A549 (cell line): ENCODE measurements at regions not wholly inside any gene's neighbourhood (a gene's known extent, or its start where the extent isn't known, plus 50 kb on each side); places are given as distances from the start of the nearest gene placed in this dataset.
A peak's percentile ranks its signal among the peaks of the same experiment; 100 is the strongest.

Source experiments
- ATAC-seq, 2 experiments: fragments of 200-7000 bp in 1 of 2; fragments of >200 bp in 1 of 2; cut with Nextera tagmentation in 1 of 2; cut with Tn5 transposase in 1 of 2; 3 replicates each; pipeline versions ENCODE4 v1.8.0 to v1.9.1; 2018 to 2020; ENCODE audit warnings: mild to moderate bottlenecking in 1 of 2, moderate library complexity in 1 of 2
- CTCF ChIA-PET: fragments of 300-600 bp; sonication (Branson Sonifier 250); formaldehyde crosslinking; extraction: SDS; loops from one replicate; lab custom pipeline; 2021; ENCODE audit warnings: antibody characterized with exemption, inconsistent platforms; lab: Yijun Ruan, JAX
- POLR2A ChIA-PET: fragments of 350-600 bp; formaldehyde crosslinking; extraction: SDS; loops from one replicate; lab custom pipeline; 2021; ENCODE audit warnings: antibody characterized with exemption, inconsistent platforms; lab: Yijun Ruan, JAX
- DNase-seq, 2 experiments: peaks; one replicate each; pipeline versions ENCODE4 v3.0.0 to v3.0.0-alpha.2; 2011 to 2016; ENCODE audit warnings: low read depth in 1 of 2, low spot score in 1 of 2
- FAIRE-seq: peaks from 2 replicates; lab custom pipeline; 2011; peaks lifted over from hg19 to GRCh38; lab: Jason Lieb, UNC
- H3K27ac ChIP-seq, 2 experiments: fragments of >200 bp; sonication (Bioruptor Twin); formaldehyde crosslinking; 3 replicates each; pipeline ENCODE4 v1.5.1; 2016 to 2017
- H3K4me1 ChIP-seq: fragments of >200 bp; sonication (Bioruptor Twin); formaldehyde crosslinking; 3 replicates; pipeline ENCODE4 v1.6.1; 2016
- H3K4me2 ChIP-seq: fragments of >200 bp; sonication (Bioruptor Twin); formaldehyde crosslinking; 3 replicates; pipeline ENCODE4 v1.6.1; 2016
- H3K4me3 ChIP-seq: fragments of >200 bp; sonication (Bioruptor Twin); formaldehyde crosslinking; 3 replicates; pipeline ENCODE4 v1.5.1; 2016
- H3K9me3 ChIP-seq: fragments of >200 bp; sonication (Bioruptor Twin); formaldehyde crosslinking; 3 replicates; pipeline ENCODE4 v1.6.1; 2016
- ATOH8 ChIP-seq: fragments of 250-450 bp; sonication (Bioruptor Pico); IDR thresholded peaks from 2 replicates; pipeline ENCODE4 v1.5.0; 2020; ENCODE audit warnings: low read depth, mild to moderate bottlenecking, moderate library complexity
- BCL3 ChIP-seq: fragments of >200 bp; sonication (Bioruptor Twin); formaldehyde crosslinking; IDR thresholded peaks from 3 replicates; pipeline ENCODE4 v1.6.1; 2016
- BHLHE40 ChIP-seq: IDR thresholded peaks from 2 replicates; pipeline ENCODE4 v1.6.1; 2012; ENCODE audit warnings: low read depth, low read length, inconsistent platforms
- EHMT2 ChIP-seq: fragments of 200-600 bp; sonication (generic); IDR thresholded peaks from 2 replicates; pipeline ENCODE4 v1.6.1; 2016; ENCODE audit warnings: antibody characterized with exemption, low read depth, mild to moderate bottlenecking, moderate library complexity
- ESRRA ChIP-seq: fragments of 150-350 bp; IDR thresholded peaks from 2 replicates; pipeline ENCODE4 v1.6.1; 2014; ENCODE audit warnings: mild to moderate bottlenecking, low read length, borderline replicate concordance
- GATA3 ChIP-seq: IDR thresholded peaks from 2 replicates; pipeline ENCODE4 v1.6.1; 2012; ENCODE audit warnings: borderline replicate concordance
- HES2 ChIP-seq: fragments of >200 bp; sonication (Bioruptor Twin); formaldehyde crosslinking; IDR thresholded peaks from 2 replicates; pipeline ENCODE4 v1.6.1; 2016
- HEYL ChIP-seq: fragments of 250-450 bp; sonication (Bioruptor Pico); IDR thresholded peaks from 2 replicates; pipeline ENCODE4 v1.8.0; 2021; ENCODE audit warnings: mild to moderate bottlenecking, moderate library complexity
- JUNB ChIP-seq: fragments of >200 bp; sonication (Bioruptor Twin); formaldehyde crosslinking; IDR thresholded peaks from 2 replicates; pipeline ENCODE4 v1.6.1; 2016
- KDM5A ChIP-seq: fragments of 200-600 bp; sonication (generic); IDR thresholded peaks from 2 replicates; pipeline ENCODE4 v1.6.1; 2016; ENCODE audit warnings: antibody characterized with exemption, mild to moderate bottlenecking
- MAFK ChIP-seq: fragments of 450-650 bp; IDR thresholded peaks from 2 replicates; pipeline ENCODE4 v1.6.1; 2014; ENCODE audit not compliant: partially characterized antibody
- MAX ChIP-seq: IDR thresholded peaks from 2 replicates; pipeline ENCODE4 v1.6.1; 2012
- NFE2L2 ChIP-seq: fragments of 150-350 bp; conservative IDR thresholded peaks from 2 replicates; pipeline ENCODE4 v1.6.1; 2014; ENCODE audit warnings: low read length
- NR3C1 ChIP-seq: fragments of >200 bp; sonication (Bioruptor Twin); formaldehyde crosslinking; IDR thresholded peaks from 3 replicates; pipeline ENCODE4 v1.6.1; 2017
- PBX3 ChIP-seq: IDR thresholded peaks from 2 replicates; pipeline ENCODE4 v1.6.1; 2012
- REST ChIP-seq: fragments of 200-600 bp; sonication (generic); IDR thresholded peaks from 2 replicates; pipeline ENCODE4 v1.6.1; 2016; ENCODE audit warnings: antibody characterized with exemption, mild to moderate bottlenecking, moderate library complexity
- USF2 ChIP-seq: fragments of 450-650 bp; IDR thresholded peaks from 2 replicates; pipeline ENCODE4 v1.6.1; 2014; ENCODE audit warnings: antibody characterized with exemption
- WGBS: methylation state at CpG from one replicate; pipeline ENCODE4 v1.1.6; 2017; ENCODE audit errors: missing lambda C conversion rate; 5-methylcytosine and 5-hydroxymethylcytosine counted together

GRCh38 chr2:224106794-224107193 lies 67.7 kb upstream of the SERPINE2 start (continued):
- no peak for TF ChIP-seq REST
- no peak for TF ChIP-seq HEYL (CRISPR knock-in tag)

- 59% methylated on average over 1 of the region's 1 CpG for WGBS
- ATAC-seq = no peak
- Histone ChIP-seq H3K27ac (no peak overlapping the region), H3K4me1 (peaks cover 18% of the 10 kb centered on the region), H3K4me3 (no peak overlapping the region), H3K9me3 (no peaks in the 10 kb centered on the region), H3K4me2 (no peak overlapping the region)
- TF ChIP-seq ESRRA = no peak
- no peak for TF ChIP-seq NR3C1
- no peak for TF ChIP-seq KDM5A
- TF ChIP-seq GATA3 = no peak
- no peak for TF ChIP-seq HEYL (CRISPR knock-in tag)
- no peak for TF ChIP-seq USF2
- no peak for TF ChIP-seq MAFK
- TF ChIP-seq EHMT2 = no peak
- no peak for TF ChIP-seq MAX
- TF ChIP-seq BHLHE40 = no peak
- TF ChIP-seq PBX3 = no peak
- TF ChIP-seq ATOH8 (CRISPR knock-in tag) = no peak
- TF ChIP-seq BCL3 = no peak
- TF ChIP-seq JUNB = no peak
- TF ChIP-seq NFE2L2 = no peak
- POLR2A ChIA-PET = no interaction called here
- CTCF ChIA-PET = interaction anchor here (1.6 kb wide), 1 partner anchor 111 kb away, joined by 6 read pairs; no protein-coding TSS in a partner anchor
- no peak for FAIRE-seq
- no peak for DNase-seq
Observed at GRCh38 chr2:224104668-224105386, 65.7 kb upstream of the SERPINE2 start.

- CTCF ChIA-PET = no interaction called here
- FAIRE-seq (no peak), DNase-seq (no peak), ATAC-seq (no peak)
- peaks cover 18% of the 10 kb centered on the region for H3K4me1 ChIP-seq
- 79% methylated on average over 5 of the region's 5 CpGs for WGBS
- no peak overlapping the region for H3K4me3 ChIP-seq
- no peaks in the 10 kb centered on the region for H3K9me3 ChIP-seq
- no peak overlapping the region for H3K4me2 ChIP-seq
- POLR2A ChIA-PET = no interaction called here
- TF ChIP-seq MAFK (peak; percentile 83), HES2 (no peak)
- H3K27ac ChIP-seq = no peak overlapping the region
Observed at GRCh38 chr2:224103651-224104050, 64.6 kb upstream of the SERPINE2 start.
